SK-N-SH (cell line): ENCODE measurements at regions not wholly inside any gene's neighbourhood (a gene's known extent, or its start where the extent isn't known, plus 50 kb on each side); places are given as distances from the start of the nearest gene placed in this dataset.

ENCODE experiments used
- CTCF ChIA-PET: fragments of 300-600, 350-600 bp; formaldehyde crosslinking; extraction: SDS; loops from one replicate; lab custom pipeline; 2021; lab: Yijun Ruan, JAX
- POLR2A ChIA-PET: fragments of 350-600 bp; sonication (Branson Sonifier 250); formaldehyde crosslinking; extraction: SDS; loops from one replicate; lab custom pipeline; 2020; ENCODE audit warnings: antibody characterized with exemption, inconsistent platforms; lab: Yijun Ruan, JAX
- DNase-seq: peaks from one replicate; pipeline ENCODE4 v3.0.0; 2012
- H2AFZ ChIP-seq: fragments of 200-600 bp; sonication (generic); 2 replicates; pipeline ENCODE4 v1.8.1; 2016; ENCODE audit warnings: antibody characterized with exemption, mild to moderate bottlenecking, low read depth
- H3F3A ChIP-seq: fragments of 200-600 bp; sonication (generic); replicated peaks from 2 replicates; pipeline ENCODE3; 2016; ENCODE audit warnings: antibody characterized with exemption, mild to moderate bottlenecking; ENCODE audit not compliant: insufficient read depth
- H3K27ac ChIP-seq, 2 experiments: fragments of 200-500 bp in 1 of 2; fragments of 200-600 bp in 1 of 2; sonication (Bioruptor generic) in 1 of 2; sonication (generic), shearing (Covaris generic) in 1 of 2; 2 replicates each; pipeline versions ENCODE4 v1.5.1 to v1.6.1; 2014 to 2016; ENCODE audit warnings: low read depth in 2 of 2, inconsistent platforms in 1 of 2, low read length in 1 of 2, mild to moderate bottlenecking in 1 of 2, mixed read lengths in 1 of 2
- H3K27me3 ChIP-seq: fragments of 200-600 bp; sonication (generic), shearing (Covaris generic); 2 replicates; pipeline ENCODE4 v1.6.1; 2016; ENCODE audit warnings: mixed run types; ENCODE audit not compliant: insufficient read depth
- H3K36me3 ChIP-seq, 2 experiments: fragments of 200-500 bp in 1 of 2; fragments of 200-600 bp in 1 of 2; sonication (Bioruptor generic) in 1 of 2; sonication (generic) in 1 of 2; replicated peaks in 1 of 2; 2 replicates each; pipeline versions ENCODE3 to v1.5.1; 2014 to 2016; ENCODE audit warnings: low read length in 1 of 2, mild to moderate bottlenecking in 1 of 2; ENCODE audit not compliant: insufficient read depth in 2 of 2, control insufficient read depth in 1 of 2
- H3K4me1 ChIP-seq, 2 experiments: fragments of 200-500 bp in 1 of 2; fragments of 200-600 bp in 1 of 2; sonication (Bioruptor generic) in 1 of 2; sonication (generic), shearing (Covaris generic) in 1 of 2; 2 replicates each; pipeline versions ENCODE4 v1.5.1 to v1.6.1; 2014 to 2016; ENCODE audit warnings: low read depth in 1 of 2, low read length in 1 of 2, mixed run types in 1 of 2; ENCODE audit not compliant: insufficient read depth in 2 of 2, control insufficient read depth in 1 of 2
- H3K4me2 ChIP-seq: fragments of 200-600 bp; sonication (generic), shearing (Covaris generic); 2 replicates; pipeline ENCODE4 v1.6.1; 2017; ENCODE audit warnings: mixed run types
- H3K4me3 ChIP-seq, 2 experiments: fragments of 200-500 bp in 1 of 2; fragments of 200-600 bp in 1 of 2; sonication (Bioruptor generic) in 1 of 2; sonication (generic), shearing (Covaris generic) in 1 of 2; 2 replicates each; pipeline versions ENCODE4 v1.5.1 to v1.8.1; 2014 to 2016; ENCODE audit warnings: low read depth in 2 of 2, inconsistent platforms in 1 of 2, low read length in 1 of 2, mild to moderate bottlenecking in 1 of 2, mixed read lengths in 1 of 2, moderate library complexity in 1 of 2
- H3K79me2 ChIP-seq: fragments of 200-600 bp; sonication (generic); 2 replicates; pipeline ENCODE4 v1.8.1; 2017; ENCODE audit warnings: mild to moderate bottlenecking; ENCODE audit not compliant: insufficient read depth
- H3K9ac ChIP-seq: fragments of 200-600 bp; sonication (generic); 2 replicates; pipeline ENCODE4 v1.6.1; 2017; ENCODE audit warnings: mixed run types
- H3K9me2 ChIP-seq: fragments of 200-600 bp; sonication (generic); 2 replicates; pipeline ENCODE4 v1.6.1; 2017; ENCODE audit warnings: mixed run types
- H3K9me3 ChIP-seq: fragments of 200-600 bp; sonication (generic); 2 replicates; pipeline ENCODE4 v1.6.1; 2017; ENCODE audit warnings: mixed run types, mild to moderate bottlenecking, moderate library complexity
- H4K20me1 ChIP-seq: fragments of 200-600 bp; sonication (generic); 2 replicates; pipeline ENCODE4 v1.6.1; 2017; ENCODE audit warnings: mild to moderate bottlenecking, mixed run types; ENCODE audit not compliant: insufficient read depth
- CHD2 ChIP-seq: fragments of 150-350 bp; IDR thresholded peaks from 2 replicates; pipeline ENCODE4 v1.6.1; 2018; ENCODE audit warnings: low read length; ENCODE audit not compliant: partially characterized antibody
- EP300 ChIP-seq, 2 experiments: IDR thresholded peaks; 2 replicates each; pipeline versions ENCODE4 v1.4.0 to v1.6.1; 2012; ENCODE audit warnings: borderline replicate concordance in 1 of 2, low read depth in 1 of 2, low read length in 1 of 2
- EZH2phosphoT487 ChIP-seq: fragments of 200-600 bp; sonication (generic); IDR thresholded peaks from 2 replicates; pipeline ENCODE4 v1.6.1; 2017; ENCODE audit warnings: low read depth, mixed run types, mild to moderate bottlenecking, antibody characterized with exemption, moderate library complexity, borderline replicate concordance
- FOXJ3 ChIP-seq: sonication (generic); formaldehyde crosslinking; IDR thresholded peaks from 2 replicates; pipeline ENCODE4 v1.5.1; 2020; ENCODE audit warnings: mild to moderate bottlenecking, missing genetic modification reagents
- FOXM1 ChIP-seq: IDR thresholded peaks from 2 replicates; pipeline ENCODE4 v1.4.0; 2012; ENCODE audit warnings: low read depth, mild to moderate bottlenecking
- MAX ChIP-seq: IDR thresholded peaks from 2 replicates; pipeline ENCODE4 v1.4.0; 2012; ENCODE audit warnings: low read depth
- MEF2A ChIP-seq: IDR thresholded peaks from 2 replicates; pipeline ENCODE4 v1.4.0; 2012; ENCODE audit warnings: low read depth, borderline replicate concordance
- MXI1 ChIP-seq: IDR thresholded peaks from 2 replicates; pipeline ENCODE4 v1.6.1; 2012; ENCODE audit warnings: mild to moderate bottlenecking, low read depth, low read length, improper control_type of control experiment
- NFIC ChIP-seq: IDR thresholded peaks from 2 replicates; pipeline ENCODE4 v1.4.0; 2012; ENCODE audit warnings: borderline replicate concordance
- NRF1 ChIP-seq: IDR thresholded peaks from 2 replicates; pipeline ENCODE4 v1.6.1; 2012; ENCODE audit warnings: low read depth, mild to moderate bottlenecking, low read length
- RAD21 ChIP-seq: IDR thresholded peaks from 2 replicates; pipeline ENCODE4 v1.6.1; 2012; ENCODE audit warnings: mild to moderate bottlenecking, low read length
- RXRA ChIP-seq: IDR thresholded peaks from 2 replicates; pipeline ENCODE4 v1.4.0; 2012; ENCODE audit warnings: low read depth, mild to moderate bottlenecking, borderline replicate concordance
- SIN3A ChIP-seq: IDR thresholded peaks from 2 replicates; pipeline ENCODE4 v1.6.1; 2012; ENCODE audit warnings: low read depth, mild to moderate bottlenecking, low read length, moderate library complexity, borderline replicate concordance
- SMC3 ChIP-seq: IDR thresholded peaks from 2 replicates; pipeline ENCODE4 v1.6.1; 2012; ENCODE audit warnings: low read depth, low read length, improper control_type of control experiment
- TAF1 ChIP-seq: IDR thresholded peaks from 2 replicates; pipeline ENCODE4 v1.6.1; 2012; ENCODE audit warnings: low read depth, mild to moderate bottlenecking, low read length, moderate library complexity, borderline replicate concordance
- USF2 ChIP-seq: fragments of 150-350 bp; IDR thresholded peaks from 2 replicates; pipeline ENCODE4 v1.6.1; 2017; ENCODE audit warnings: antibody characterized with exemption, low read length, low read depth, borderline replicate concordance
- WGBS: methylation state at CpG from one replicate; pipeline ENCODE4 v1.1.6; 2017; ENCODE audit warnings: low lambda C conversion rate; 5-methylcytosine and 5-hydroxymethylcytosine counted together

- H3F3A ChIP-seq = no peaks in the 10 kb centered on the region
- H3K4me2 ChIP-seq = no peak overlapping the region
- H3K4me1 ChIP-seq = peaks cover 0 to 11% of the 10 kb centered on the region in 2 experiments; a peak in 1 of 4 replicates
- WGBS = 38% methylated on average over 3 of the region's 6 CpGs
- POLR2A ChIA-PET = no interaction called here
- H4K20me1 ChIP-seq = no peaks in the 10 kb centered on the region
- no peaks in the 10 kb centered on the region for H3K27me3 ChIP-seq
- no peak overlapping the region for H3K27ac ChIP-seq
- no peak overlapping the region for H2AFZ ChIP-seq
- CTCF ChIA-PET = no interaction called here
- H3K9ac ChIP-seq = no peak overlapping the region
- no peaks in the 10 kb centered on the region for H3K36me3 ChIP-seq
- H3K9me2 ChIP-seq = no peaks in the 10 kb centered on the region
- H3K9me3 ChIP-seq = no peaks in the 10 kb centered on the region
- no peaks in the 10 kb centered on the region for H3K79me2 ChIP-seq
- no peak for DNase-seq
- H3K4me3 ChIP-seq = no peak overlapping the region
- TF ChIP-seq MXI1 (no peak), EZH2phosphoT487 (no peak), EP300 (IDR thresholded peaks at IDR 0.05; ENCODE audit: borderline replicate concordance in 1 of 2, low read depth in 1 of 2, low read length in 1 of 2) (no peak), NFIC (no peak), MAX (no peak), SIN3A (no peak), SMC3 (no peak), FOXM1 (no peak), NRF1 (no peak), TAF1 (no peak)
- TF ChIP-seq, all 33 proteins: peak for 0
Observed at GRCh38 chr6:163709255-163709654, 294.7 kb downstream of the QKI start.

- no peaks in the 10 kb centered on the region for H3K36me3 ChIP-seq
- no peaks in the 10 kb centered on the region for H3F3A ChIP-seq
- no peak overlapping the region for H3K4me3 ChIP-seq
- ChIA-PET POLR2A (no interaction called here), CTCF (no interaction called here)
- H3K27ac ChIP-seq = no peak overlapping the region
- no peak overlapping the region for H2AFZ ChIP-seq
- WGBS = 71% methylated on average over 7 of the region's 7 CpGs
- H3K4me2 ChIP-seq = no peak overlapping the region
- no peak overlapping the region for H3K9ac ChIP-seq
- H3K27me3 ChIP-seq = no peaks in the 10 kb centered on the region
- no peaks in the 10 kb centered on the region for H3K9me3 ChIP-seq
- no peaks in the 10 kb centered on the region for H4K20me1 ChIP-seq
- TF ChIP-seq RAD21 (no peak), RXRA (no peak), CHD2 (no peak), FOXM1 (no peak), USF2 (no peak), TAF1 (no peak), MEF2A (no peak), MXI1 (no peak), EP300 (IDR thresholded peaks at IDR 0.05; ENCODE audit: borderline replicate concordance in 1 of 2, low read depth in 1 of 2, low read length in 1 of 2) (no peak), FOXJ3 (CRISPR knock-in tag) (no peak)
- DNase-seq = no peak
- H3K4me1 ChIP-seq = peaks cover 0 to 11% of the 10 kb centered on the region in 2 experiments; a peak in 1 of 4 replicates
- no peaks in the 10 kb centered on the region for H3K9me2 ChIP-seq
- H3K79me2 ChIP-seq = no peaks in the 10 kb centered on the region
Observed at GRCh38 chr6:163708466-163708865, 293.9 kb downstream of the QKI start.
